Cerebellar nuclear complex (tissue), 1 donor: ENCODE measurements at regions not wholly inside any gene's neighbourhood (a gene's known extent, or its start where the extent isn't known, plus 50 kb on each side); places are given as distances from the start of the nearest gene placed in this dataset.

Experiments used
- DNase-seq, 2 experiments: peaks; one replicate each; lab custom pipeline; 2025; lab: John Stamatoyannopoulos, UW

DNA sequence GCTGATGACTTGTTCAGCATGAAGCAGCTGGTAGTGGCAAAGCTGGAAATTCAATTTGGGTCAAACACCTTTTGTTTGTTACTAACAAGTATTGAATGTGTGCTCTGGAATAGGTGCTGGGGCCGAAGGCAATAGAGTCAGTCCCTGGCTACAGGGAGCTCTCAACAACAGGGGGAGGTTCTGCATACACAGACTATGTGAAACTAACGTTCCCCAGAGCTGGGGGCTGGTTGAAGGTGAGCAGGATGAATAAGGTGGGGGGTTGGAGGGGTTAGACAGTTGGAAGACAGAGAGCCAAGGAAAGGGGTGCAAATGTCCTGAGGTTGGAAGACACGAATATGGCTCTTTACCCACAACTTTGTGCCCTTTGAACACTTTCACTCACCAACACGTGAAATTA lies 84.1 kb upstream of the PLPP4 start:
- no peak for DNase-seq

DNA sequence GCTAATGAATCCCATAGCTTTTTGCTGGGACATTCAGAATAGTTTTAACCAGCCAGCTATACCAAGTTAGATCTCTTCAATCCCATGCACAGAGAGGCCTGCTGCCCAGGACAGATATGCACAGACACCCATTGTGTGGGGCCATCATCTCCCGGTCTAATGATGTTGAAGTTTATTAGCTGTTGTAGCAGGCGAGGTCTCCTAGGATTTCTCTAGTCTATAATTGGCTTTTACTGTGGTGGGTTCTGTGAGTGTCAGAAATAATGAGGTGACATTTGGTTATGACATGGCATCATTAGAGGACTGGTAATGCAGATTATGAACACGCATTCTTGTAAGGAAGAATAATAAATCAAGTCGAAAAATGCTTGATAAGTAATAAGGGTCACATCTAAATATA lies 81.4 kb upstream of the PLPP4 start:
- DNase-seq: no peak

DNA sequence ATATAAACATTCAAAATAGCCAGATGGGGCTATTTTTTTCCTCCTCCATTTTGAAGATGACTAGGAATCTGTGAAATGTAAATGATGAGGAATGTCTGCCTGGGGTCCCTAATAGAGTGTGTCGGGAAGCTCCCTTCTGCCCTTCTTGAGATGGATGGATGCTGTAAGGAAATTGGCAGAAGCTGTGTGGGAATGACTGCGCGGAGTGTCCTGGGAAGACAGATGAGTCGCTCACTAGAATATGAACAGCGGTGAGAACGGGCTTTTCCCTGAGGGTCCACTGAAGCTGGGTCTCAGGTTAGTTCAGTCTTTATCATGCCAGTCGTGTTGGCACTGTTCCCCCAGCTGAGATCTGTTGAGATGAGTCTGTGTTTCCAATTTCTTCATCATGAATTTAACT lies 75.1 kb upstream of the PLPP4 start:
- DNase-seq: no peak

DNA sequence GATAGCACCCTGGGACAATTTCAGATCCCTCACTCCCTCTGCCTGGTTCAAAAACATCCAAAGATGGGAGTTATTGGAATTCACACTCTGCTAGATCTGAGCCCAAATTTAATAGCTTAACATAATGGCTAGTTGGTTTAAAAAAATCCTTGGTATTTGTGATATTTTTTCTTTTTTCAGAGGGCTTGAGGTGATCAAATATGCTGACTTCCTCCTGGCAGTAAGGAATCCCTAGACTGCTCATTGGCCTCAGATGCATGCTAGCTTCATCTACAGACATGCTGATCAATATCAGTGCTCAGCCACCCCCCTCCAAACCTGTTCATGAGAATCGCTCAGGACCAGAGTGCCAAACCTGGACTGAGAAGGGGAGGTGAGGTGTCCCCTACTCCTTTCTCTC lies 74.7 kb upstream of the PLPP4 start:
- no peak for DNase-seq

DNA sequence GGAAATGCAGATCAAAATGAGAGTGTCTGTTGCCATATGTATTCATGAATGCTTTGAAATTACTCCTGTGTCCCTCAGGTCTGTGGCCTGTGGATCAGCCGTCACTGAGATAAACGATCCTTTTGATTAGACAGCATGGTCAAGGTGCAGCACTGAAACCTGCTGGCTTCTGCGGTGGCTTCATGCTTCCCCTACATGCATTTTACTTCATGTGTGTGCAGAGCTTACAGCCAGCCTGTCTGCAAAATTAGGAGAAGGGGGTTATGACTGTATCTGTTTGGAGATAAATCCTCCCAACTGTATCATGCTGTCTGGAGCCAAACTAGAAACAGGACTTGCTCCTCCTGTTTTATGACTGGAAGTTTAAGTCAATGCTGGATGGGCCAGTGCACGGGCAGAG lies 71.0 kb upstream of the PLPP4 start:
- DNase-seq: no peak

DNA sequence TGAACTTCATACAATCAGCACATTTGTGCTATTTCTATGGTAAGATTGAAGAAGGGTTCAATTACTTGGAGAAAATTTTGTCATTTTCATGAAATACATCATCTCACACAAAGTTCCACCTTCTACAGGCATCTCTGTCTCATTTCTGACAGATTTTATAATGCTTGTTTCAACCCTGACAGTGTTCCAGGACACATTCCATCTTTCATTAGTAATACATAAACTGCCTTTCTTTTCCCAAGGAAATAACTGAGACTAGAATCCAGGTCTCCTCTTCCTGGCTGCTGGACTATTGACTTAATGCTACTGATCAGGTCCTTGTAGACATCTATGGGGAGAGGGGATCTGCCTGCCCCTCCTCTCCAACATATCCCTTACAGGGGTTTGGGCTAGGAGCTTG lies 70.1 kb upstream of the PLPP4 start:
- no peak for DNase-seq

DNA sequence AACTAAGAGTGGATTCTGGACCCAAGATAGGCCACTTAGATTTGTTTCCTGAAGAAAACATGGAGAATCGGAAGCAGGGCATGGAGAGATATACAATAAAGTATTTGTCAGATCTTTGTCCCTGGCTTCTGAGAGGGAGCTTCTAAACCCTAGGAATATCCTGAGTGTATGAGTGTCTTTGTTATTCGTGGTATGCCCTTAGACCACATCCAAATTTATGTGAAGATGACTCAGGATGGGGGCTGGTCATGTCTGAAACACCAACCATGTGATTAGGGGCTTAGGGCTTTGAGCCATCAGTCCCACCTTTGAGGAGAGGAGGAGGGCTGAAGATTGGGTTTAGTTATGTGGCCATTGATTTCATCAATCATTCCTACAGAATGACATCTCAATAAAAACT lies 69.7 kb upstream of the PLPP4 start:
- DNase-seq: no peak

DNA sequence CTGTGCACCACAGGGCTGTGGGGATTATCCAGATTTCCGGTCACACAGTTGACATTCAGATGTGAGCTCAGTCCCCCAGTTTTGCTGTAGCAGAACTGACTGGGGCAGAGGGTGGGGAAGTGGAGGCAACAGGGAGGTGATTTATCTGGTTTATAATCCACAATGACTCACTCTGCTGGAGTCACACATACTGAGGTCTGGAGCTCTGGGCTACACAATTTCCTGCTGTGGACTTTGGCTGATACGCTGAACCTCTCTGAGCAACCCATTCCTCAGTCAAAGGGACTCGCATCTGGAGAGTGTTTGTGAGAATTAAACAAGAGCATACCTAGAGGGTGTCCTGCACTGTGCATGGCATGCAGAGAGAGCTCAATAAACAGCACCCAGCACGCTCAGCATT lies 64.8 kb upstream of the PLPP4 start:
- DNase-seq: no peak

DNA sequence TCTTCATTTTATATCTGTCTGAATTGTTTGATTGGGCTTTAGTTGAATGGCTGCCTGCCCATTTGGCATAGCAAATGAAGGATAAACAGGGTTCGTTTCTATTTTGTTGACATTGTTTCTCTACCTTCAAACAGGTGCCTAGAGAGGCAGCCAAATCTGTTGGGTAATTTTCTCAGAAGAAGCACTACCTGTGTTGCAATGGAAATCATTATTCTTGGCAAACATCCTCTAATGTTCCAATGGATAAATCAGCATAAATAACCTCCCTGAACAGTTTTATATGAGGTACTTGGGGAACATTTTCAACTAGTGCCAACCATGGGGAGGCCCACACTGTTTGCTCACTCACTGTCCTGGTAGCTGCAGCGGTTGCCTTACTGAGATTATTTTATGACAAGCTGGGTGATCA lies 64.4 kb upstream of the PLPP4 start:
- no peak for DNase-seq

DNA sequence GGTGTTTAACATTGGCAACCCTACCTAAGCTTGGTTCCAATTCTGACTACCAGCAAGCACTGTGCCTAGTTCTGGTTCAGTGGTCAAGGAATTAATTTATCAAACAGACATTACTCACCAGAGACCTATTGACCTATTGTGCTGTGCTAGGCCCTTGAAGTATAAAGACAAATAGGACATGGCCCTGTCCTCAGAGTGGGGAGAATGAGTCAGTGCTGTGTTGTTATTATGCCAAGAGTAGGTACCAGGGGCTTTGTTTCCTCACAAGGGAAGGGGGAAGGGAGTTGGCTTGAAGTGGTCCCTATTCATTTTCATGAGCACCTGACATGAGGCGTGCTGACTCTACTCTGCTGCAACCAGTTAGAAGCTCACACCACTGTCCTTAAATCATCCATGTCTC lies 62.6 kb upstream of the PLPP4 start:
- DNase-seq: no peak

DNA sequence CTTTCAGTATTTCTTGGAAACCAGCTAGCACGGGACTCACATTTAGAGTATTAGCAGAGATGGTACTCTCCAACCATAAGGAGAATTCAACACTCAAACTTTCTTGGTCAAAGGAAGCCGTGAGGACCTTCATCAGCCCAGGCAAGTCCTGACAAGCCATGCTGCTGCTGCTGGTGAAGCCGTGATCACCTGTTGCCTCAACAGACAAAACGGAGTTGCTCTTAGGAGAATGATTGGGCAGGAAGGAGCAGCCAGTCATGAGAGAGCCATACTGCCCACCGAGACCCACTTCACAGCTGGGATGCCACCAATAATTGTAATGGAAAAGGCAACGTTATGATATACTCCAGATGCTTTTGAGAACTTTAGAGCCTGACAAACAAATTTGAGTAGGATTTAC lies 60.8 kb upstream of the PLPP4 start:
- DNase-seq: no peak

DNA sequence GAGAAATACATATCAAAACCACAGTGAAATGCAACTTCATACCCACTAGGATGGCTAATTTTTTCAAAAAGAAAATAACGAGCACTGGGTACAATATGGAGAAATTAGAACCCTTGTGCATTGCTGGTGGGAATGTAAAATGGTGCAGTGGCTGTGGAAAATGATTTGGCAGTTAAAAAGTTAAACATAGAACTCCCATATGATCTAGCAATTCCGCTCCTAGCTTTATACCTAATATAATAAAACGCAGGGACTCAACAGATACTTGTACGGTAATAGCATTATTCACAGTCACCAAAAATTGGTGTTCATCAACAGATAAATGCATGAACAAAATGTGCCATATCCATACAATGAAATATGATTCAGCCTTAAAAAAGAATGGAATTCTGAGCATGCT lies 58.8 kb upstream of the PLPP4 start:
- DNase-seq: no peak

DNA sequence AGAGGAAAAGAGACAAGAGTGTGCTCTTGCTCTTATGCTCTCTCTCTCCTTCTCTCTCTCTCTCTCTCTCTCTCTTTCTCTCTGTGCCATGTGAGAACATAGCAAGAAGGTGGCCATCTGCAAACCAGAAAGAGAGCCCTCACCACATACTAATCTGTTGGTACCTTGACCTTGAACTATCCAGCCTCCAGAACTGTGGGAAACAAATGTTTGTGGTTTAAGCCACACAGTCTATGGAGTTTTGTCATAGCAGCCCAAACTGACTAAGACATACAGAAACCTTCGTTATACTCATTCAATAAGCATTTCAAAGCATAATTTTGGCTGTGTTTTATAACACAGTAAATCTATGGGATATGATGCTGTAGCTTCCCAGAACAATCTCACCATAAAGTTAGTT lies 56.4 kb upstream of the PLPP4 start:
- DNase-seq: no peak

DNA sequence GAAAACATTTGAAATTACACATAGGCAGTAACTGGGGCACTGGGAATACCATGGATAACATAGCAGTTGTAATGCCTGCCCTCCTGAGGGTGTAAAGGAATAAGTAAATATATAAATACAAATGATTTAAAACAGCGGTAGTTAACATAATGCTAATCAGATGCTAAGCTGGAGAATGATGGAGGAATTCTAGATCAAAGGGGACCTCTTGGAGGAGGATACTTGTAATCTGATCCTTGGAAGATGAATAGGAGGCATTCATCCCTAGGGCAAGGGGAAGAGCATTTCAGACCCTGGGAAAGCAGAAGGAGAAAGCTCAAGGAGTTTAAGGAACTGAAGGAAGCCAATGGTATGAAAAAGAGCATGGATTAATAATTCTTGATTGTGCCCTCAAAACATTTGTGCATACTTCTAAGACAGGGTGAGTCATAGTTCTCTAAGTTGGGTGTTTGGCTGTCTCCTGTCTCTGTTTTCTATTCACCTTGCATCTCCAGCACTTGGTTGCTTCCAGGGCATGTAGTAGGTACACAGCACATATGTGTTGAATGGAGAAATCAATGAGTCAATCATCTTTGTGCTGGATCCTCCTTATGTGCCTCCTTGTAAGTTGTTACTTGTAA lies 54.8 kb upstream of the PLPP4 start:
- DNase-seq: no peak

DNA sequence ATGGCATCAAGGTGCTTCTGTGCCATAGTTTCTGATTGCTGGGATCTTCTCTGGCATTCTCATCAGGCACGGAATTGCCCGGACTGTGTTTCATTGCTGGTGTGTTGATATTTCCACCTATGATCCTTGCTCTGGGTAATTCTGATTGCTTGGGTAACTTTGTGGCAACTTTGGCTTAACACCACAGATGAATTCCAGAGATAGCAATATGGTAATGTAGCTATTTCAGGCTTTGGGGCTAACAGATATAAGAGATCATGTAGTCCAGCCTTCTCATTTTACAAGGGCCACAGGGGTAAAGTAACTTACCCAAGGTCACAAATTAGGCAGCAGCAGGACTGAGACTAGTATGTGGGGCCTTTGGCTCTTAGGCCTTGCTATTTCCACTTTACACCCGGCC lies 53.9 kb upstream of the PLPP4 start:
- no peak for DNase-seq

DNA sequence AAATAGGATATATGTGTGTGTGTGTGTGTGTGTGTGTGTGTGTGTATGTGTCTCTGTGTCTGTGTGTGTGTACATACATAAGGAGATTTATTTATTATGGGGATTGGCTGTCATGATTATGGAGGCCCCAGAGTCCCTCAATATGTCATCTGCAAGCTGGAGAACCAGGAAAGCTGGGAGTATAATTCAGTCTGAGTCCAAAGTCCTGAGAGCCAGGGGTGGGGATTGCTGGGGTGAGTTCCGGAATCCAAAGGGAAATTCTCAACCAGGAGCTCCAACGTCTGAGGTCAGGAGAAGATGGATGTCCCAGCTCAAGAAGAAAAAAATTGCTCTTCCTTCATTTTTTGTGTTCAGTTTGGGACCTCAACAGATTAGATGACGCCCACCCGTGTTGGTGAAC lies 50.7 kb upstream of the PLPP4 start:
- no peak for DNase-seq
